ENCODE measurements at regions not wholly inside any gene's neighbourhood (a gene's known extent, or its start where the extent isn't known, plus 50 kb on each side); places are given as distances from the start of the nearest gene placed in this dataset.

- TF ChIP-seq CTCF (IDR thresholded peaks at IDR 0.05 in 2 of 3, conservative IDR thresholded peaks at IDR 0.05 in 1 of 3; ENCODE audit: borderline replicate concordance in 1 of 3, insufficient read depth in 1 of 3, low read depth in 2 of 3, low read length in 2 of 3) (no peak), JUND (IDR thresholded peaks at IDR 0.05) (no peak), CEBPB (IDR thresholded peaks at IDR 0.05; ENCODE audit: low read depth) (no peak), POLR2A (IDR thresholded peaks at IDR 0.05; ENCODE audit: borderline replicate concordance, extremely low read depth, insufficient read depth, insufficient read length) (no peak)
Measured at GRCh38 chr2:158889135-158889853, 79.1 kb upstream of the TANC1 start.
